Gastrocnemius medialis (tissue), 4 donors: ENCODE measurements at regions not wholly inside any gene's neighbourhood (a gene's known extent, or its start where the extent isn't known, plus 50 kb on each side); places are given as distances from the start of the nearest gene placed in this dataset.

Experiments used
- CTCF ChIP-seq, 5 experiments: fragments of 450-650 bp in 3 of 5; fragments of 200-600 bp in 2 of 5; sonication (generic) in 2 of 5; IDR thresholded peaks in 4 of 5; conservative IDR thresholded peaks in 1 of 5; 1 replicate in 4 of 5; 2 replicates in 1 of 5; pipeline ENCODE4 v1.5.1; 2016 to 2019; ENCODE audit warnings: antibody characterized with exemption in 5 of 5, mild to moderate bottlenecking in 3 of 5, moderate library complexity in 3 of 5
- POLR2A ChIP-seq, 2 donors: fragments of 450-650 bp; IDR thresholded peaks; one replicate each; pipeline ENCODE4 v1.6.1; 2017; ENCODE audit warnings: antibody characterized with exemption in 2 of 2, mild to moderate bottlenecking in 2 of 2, moderate library complexity in 2 of 2

- no peak for TF ChIP-seq POLR2A (IDR thresholded peaks at IDR 0.05)
- TF ChIP-seq CTCF (IDR thresholded peaks at IDR 0.05 in 4 of 5, conservative IDR thresholded peaks at IDR 0.05 in 1 of 5), result no peak
These were observed 138.4 kb upstream of the CDKN3 start for GRCh38 chr14:54258382-54258781.
